ENCODE measurements at regions not wholly inside any gene's neighbourhood (a gene's known extent, or its start where the extent isn't known, plus 50 kb on each side); places are given as distances from the start of the nearest gene placed in this dataset.

- no peak for DNase-seq
Measured at GRCh38 chr3:80564391-80564790, 796.6 kb upstream of the ROBO1 start.

- DNase-seq: no peak
Measured at GRCh38 chr3:80559701-80560100, 791.9 kb upstream of the ROBO1 start.

DNA sequence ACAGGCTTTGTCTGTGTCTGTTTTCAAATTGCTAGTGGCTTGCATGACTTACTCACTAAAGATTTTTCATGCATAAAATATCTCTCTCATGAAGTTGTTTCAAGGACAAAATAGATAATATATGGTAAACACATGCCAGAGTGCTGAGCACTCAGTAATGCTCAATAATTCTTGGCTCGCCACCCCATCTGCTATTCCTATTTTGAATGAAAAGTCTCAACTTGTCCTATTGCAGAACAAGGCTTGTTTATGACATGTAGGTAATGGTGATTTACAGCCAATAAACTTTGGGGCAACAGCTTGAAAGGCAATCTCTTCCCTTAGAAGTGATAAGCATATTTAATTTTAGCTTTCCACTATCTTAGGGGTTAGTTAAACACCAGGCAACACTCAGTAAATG is 789.0 kb upstream of the ROBO1 start:
- no peak for DNase-seq

GRCh38 chr3:80554304-80554703 is 786.5 kb upstream of the ROBO1 start:
- DNase-seq: no peak

DNA sequence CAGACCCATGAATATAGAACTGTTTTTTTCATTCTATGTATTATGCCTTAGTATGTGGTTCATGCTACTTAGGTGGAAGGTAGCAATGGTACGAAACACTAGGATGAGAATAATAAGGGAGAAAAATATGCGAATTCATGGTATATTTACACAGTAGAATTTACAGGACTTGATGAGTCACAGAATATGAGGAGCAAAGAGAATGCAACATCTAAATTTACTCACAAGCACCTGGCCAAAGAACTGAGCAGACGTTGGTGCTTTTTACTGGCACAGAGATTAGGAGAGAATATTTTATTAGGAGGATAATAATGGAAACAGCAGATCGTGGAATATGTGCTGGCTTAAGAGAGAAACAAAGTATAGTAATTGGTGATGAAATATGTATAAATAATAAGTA is 785.4 kb upstream of the ROBO1 start:
- DNase-seq: no peak

DNA sequence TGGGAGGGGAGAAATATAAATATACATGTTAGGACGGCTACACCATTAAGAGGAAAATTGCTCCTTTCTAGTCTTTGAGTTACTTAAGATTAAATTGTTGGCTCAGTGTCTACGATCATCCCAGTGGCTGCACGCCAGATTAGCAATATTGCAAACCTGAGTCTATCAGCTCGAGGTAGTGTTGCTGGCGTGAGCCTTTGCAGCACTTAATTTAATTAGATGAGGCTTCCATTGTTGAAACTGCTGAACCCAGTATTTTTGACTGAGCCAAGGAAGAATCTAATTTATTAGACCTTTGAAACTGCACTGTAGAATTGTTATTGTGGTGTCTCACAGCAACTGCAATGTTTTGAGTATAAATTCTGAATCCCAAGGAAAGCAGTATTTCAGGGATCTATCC is 782.4 kb upstream of the ROBO1 start:
- DNase-seq: no peak

DNA sequence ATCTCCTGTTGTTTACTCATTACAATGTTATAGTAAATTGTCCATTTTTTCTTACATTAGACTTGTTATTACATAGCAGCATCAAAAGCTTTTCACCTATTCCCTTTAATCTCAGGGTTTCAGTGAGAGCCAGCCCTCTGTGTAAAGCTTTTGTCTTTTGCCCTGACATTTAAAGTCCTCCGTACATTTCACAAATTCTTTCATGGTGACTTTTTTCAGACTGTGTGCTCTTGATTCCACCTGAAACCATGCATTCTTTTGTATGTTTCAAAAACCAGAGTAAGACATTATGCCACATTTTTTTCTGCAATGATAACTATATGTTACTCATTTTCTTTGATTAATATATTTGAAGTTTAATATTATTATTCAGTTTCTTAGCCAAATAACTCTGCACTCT is 781.4 kb upstream of the ROBO1 start:
- no peak for DNase-seq

- no peak for DNase-seq
Measured at GRCh38 chr3:80543154-80543553, 775.4 kb upstream of the ROBO1 start.

DNA sequence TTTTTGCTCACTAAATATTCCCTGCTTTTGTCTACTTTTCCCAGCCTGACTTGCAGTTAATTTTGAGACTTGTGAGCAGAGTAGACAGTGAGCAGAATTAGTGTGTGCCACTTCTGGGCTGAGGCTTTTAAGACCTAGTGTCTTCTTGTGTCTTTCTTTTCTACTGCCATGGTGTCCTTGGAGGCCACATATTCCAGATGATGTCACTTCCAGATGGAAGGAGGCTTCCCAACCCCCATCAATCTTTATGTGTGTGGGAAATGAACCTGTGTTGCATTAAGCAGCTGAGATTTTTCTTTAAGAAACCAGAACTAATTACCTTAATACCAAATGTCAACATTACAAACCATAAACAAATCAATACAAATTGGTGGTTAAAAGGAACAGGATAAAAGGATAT is 774.7 kb upstream of the ROBO1 start:
- no peak for DNase-seq

- DNase-seq: no peak
Measured at GRCh38 chr3:80537680-80538079, 769.9 kb upstream of the ROBO1 start.

GRCh38 chr3:80535286-80535685 is 767.5 kb upstream of the ROBO1 start:
- DNase-seq: no peak

- no peak for DNase-seq
Measured at GRCh38 chr3:80533553-80533952, 765.8 kb upstream of the ROBO1 start.

DNA sequence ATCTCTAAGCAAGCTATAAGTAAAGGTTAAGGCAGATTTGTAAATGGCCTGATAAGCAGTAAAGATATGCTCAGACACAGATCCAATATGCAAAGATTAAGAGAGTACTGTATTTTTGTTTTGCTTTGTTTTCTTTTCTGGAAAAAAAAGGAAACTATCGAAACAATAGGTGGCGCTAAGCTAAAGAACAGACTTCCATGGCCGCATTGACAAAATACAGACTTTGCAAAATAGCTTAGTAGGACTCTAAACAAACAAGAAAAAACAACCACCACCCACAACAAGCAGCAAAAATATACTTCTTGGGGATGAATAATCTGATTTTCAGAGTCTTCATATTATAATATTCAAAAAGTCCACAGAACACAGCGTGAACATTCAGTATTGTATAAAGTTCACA is 758.4 kb upstream of the ROBO1 start:
- no peak for DNase-seq

- no peak for DNase-seq
Measured at GRCh38 chr3:80521081-80521480, 753.3 kb upstream of the ROBO1 start.

DNA sequence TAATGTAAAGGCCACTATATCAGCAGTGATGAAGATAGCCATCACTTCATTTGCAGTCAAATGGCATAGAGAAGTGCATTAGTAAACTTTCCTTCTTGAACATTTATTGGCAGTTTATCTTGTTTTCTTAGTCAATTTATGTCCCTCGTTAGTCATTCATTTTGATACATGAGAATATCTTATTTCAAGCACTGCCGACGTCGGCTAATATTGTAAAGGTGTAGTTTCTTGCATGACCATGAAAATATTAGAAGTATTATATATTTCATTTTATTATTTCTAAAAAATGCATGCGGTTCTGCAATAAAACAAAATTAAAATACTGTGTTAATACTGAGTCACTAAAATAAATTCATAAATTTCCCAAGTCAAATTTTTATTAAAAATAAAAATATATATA is 751.6 kb upstream of the ROBO1 start:
- no peak for DNase-seq

- DNase-seq: no peak
Measured at GRCh38 chr3:80496452-80496851, 728.7 kb upstream of the ROBO1 start.

DNA sequence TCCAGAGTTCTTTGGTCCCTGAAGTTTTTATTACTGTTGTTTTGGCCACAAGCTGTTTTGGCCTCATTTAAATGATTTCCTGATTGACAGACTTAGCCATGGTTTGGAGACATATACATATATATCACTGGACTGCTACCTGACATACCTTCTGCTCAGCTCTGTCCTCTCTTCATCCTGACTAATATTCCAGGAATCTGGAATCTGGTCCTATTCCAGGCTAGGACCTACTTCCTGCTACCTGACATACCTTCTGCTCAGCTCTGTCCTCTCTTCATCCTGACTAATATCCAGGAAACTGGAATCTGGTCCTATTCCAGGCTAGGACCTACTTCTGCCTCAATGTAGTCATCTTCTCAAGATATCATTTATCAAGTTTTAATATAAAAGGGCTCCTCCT is 724.4 kb upstream of the ROBO1 start:
- no peak for DNase-seq

GRCh38 chr3:80472961-80473360 is 705.2 kb upstream of the ROBO1 start:
- no peak for DNase-seq

DNA sequence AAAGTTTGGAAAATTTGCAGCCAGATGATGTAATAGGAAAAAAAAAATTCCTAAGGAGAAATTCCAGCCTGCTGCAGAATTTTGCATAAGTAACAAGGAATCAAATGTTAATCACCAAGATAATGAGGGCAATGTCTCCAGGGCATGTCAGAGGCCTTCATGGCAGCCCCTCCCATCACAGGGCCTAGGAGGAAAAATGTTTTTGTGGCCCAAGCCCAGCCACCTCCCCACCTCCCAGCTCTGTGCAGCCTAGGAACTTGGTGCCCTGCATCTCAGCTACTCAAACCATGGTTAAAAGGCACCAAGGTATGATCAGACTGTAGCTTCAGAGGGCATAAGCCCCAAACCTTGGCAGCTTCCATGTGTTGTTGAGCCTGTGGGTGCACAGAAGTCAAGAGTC is 704.7 kb upstream of the ROBO1 start:
- DNase-seq: no peak

- DNase-seq: no peak
Measured at GRCh38 chr3:80470433-80470832, 702.6 kb upstream of the ROBO1 start.

GRCh38 chr3:80465746-80466145 is 697.9 kb upstream of the ROBO1 start:
- DNase-seq: no peak

GRCh38 chr3:80451393-80451792 is 683.6 kb upstream of the ROBO1 start:
- DNase-seq: no peak

DNA sequence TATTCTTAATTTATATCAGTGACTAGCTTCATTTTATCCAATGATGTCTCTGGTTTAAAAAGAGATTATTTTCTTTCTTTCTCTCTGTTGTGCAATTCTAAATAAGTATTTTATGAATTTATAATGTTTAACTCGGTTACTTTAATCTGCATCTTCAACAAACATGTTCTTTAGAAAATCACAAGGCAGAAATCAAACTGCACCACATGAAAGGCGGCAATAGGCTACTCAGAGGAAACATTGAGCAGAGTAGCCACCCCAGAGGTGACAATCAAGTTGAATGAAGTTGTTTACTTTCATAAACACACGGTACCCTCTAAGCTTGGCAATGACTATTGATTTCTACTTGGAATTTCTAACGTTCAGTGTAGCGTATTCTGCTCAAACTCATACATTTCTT is 677.8 kb upstream of the ROBO1 start:
- no peak for DNase-seq

- DNase-seq: no peak
Measured at GRCh38 chr3:80445053-80445452, 677.3 kb upstream of the ROBO1 start.

- DNase-seq: no peak
Measured at GRCh38 chr3:80439490-80439889, 671.7 kb upstream of the ROBO1 start.

GRCh38 chr3:80434366-80434765 is 666.6 kb upstream of the ROBO1 start:
- no peak for DNase-seq
